ENCODE measurements at regions not wholly inside any gene's neighbourhood (a gene's known extent, or its start where the extent isn't known, plus 50 kb on each side); places are given as distances from the start of the nearest gene placed in this dataset.

GRCh38 chr1:182192215-182192614 lies 130.7 kb upstream of the ZNF648 start:
- no peak overlapping the region for H3K27ac ChIP-seq
- TF ChIP-seq CTCF (IDR thresholded peaks at IDR 0.05) = no peak
- TF ChIP-seq ZFX (IDR thresholded peaks at IDR 0.05; ENCODE audit: borderline replicate concordance) = no peak

- TF ChIP-seq ZFX (IDR thresholded peaks at IDR 0.05; ENCODE audit: borderline replicate concordance) (no peak), CTCF (IDR thresholded peaks at IDR 0.05) (no peak)
Observed at GRCh38 chr1:182191381-182192115, 130.0 kb upstream of the ZNF648 start.

GRCh38 chr1:182189535-182190066 lies 128.1 kb upstream of the ZNF648 start:
- no peak overlapping the region for H3K27ac ChIP-seq
- no peak for TF ChIP-seq ZFX (IDR thresholded peaks at IDR 0.05; ENCODE audit: borderline replicate concordance)
- TF ChIP-seq CTCF (IDR thresholded peaks at IDR 0.05) = no peak

More at GRCh38 chr1:182191381-182192115, 130.0 kb upstream of the ZNF648 start:
- no peak overlapping the region for H3K27ac ChIP-seq

GRCh38 chr1:182186757-182187146 lies 125.2 kb upstream of the ZNF648 start:
- H3K27ac ChIP-seq = peak overlapping the region; percentile 28
- no peak for TF ChIP-seq CTCF (IDR thresholded peaks at IDR 0.05)
- no peak for TF ChIP-seq ZFX (IDR thresholded peaks at IDR 0.05; ENCODE audit: borderline replicate concordance)

GRCh38 chr1:182185842-182186756 lies 124.6 kb upstream of the ZNF648 start:
- no peak for TF ChIP-seq ZFX (IDR thresholded peaks at IDR 0.05; ENCODE audit: borderline replicate concordance)
- no peak for TF ChIP-seq CTCF (IDR thresholded peaks at IDR 0.05)
- H3K27ac ChIP-seq = peak overlapping the region; percentile 28

GRCh38 chr1:182185136-182185535 lies 123.6 kb upstream of the ZNF648 start:
- TF ChIP-seq ZFX (IDR thresholded peaks at IDR 0.05; ENCODE audit: borderline replicate concordance) (no peak), CTCF (IDR thresholded peaks at IDR 0.05) (no peak)
- H3K27ac ChIP-seq = no peak overlapping the region
